ENCODE measurements at regions not wholly inside any gene's neighbourhood (a gene's known extent, or its start where the extent isn't known, plus 50 kb on each side); places are given as distances from the start of the nearest gene placed in this dataset.

- no peak for DNase-seq (ENCODE audit: low read depth)
Measured at GRCh38 chr12:53836119-53836655, 84.4 kb upstream of the CISTR start.

- DNase-seq (ENCODE audit: low read depth): no peak
Measured at GRCh38 chr12:53838978-53839377, 87.2 kb upstream of the CISTR start.

GRCh38 chr12:53840316-53840715 lies 88.5 kb upstream of the CISTR start:
- no peak for DNase-seq (ENCODE audit: low read depth)

- DNase-seq (ENCODE audit: low read depth): no peak
Measured at GRCh38 chr12:53842686-53843085, 90.9 kb upstream of the CISTR start.

GRCh38 chr12:53843545-53843944 lies 91.8 kb upstream of the CISTR start:
- DNase-seq (ENCODE audit: low read depth): no peak

- DNase-seq (ENCODE audit: low read depth): peak; percentile 83
Measured at GRCh38 chr12:53844994-53845844, 93.4 kb upstream of the HOXC13 start.

- no peak for DNase-seq (ENCODE audit: low read depth)
Measured at GRCh38 chr12:53845932-53846331, 92.7 kb upstream of the HOXC13 start.

- DNase-seq (ENCODE audit: low read depth): no peak
Measured at GRCh38 chr12:53849113-53849512, 89.5 kb upstream of the HOXC13 start.

- no peak for DNase-seq (ENCODE audit: low read depth)
Measured at GRCh38 chr12:53849656-53850055, 89.0 kb upstream of the HOXC13 start.

- no peak for DNase-seq (ENCODE audit: low read depth)
Measured at GRCh38 chr12:53852061-53852460, 86.6 kb upstream of the HOXC13 start.

GRCh38 chr12:53852992-53853391 lies 85.6 kb upstream of the HOXC13 start:
- no peak for DNase-seq (ENCODE audit: low read depth)

- DNase-seq (ENCODE audit: low read depth): no peak
Measured at GRCh38 chr12:53854701-53855316, 83.8 kb upstream of the HOXC13 start.

GRCh38 chr12:53856132-53856531 lies 82.5 kb upstream of the HOXC13 start:
- no peak for DNase-seq (ENCODE audit: low read depth)

- DNase-seq (ENCODE audit: low read depth): no peak
Measured at GRCh38 chr12:53857666-53858065, 81.0 kb upstream of the HOXC13 start.

GRCh38 chr12:53860426-53861345 lies 77.9 kb upstream of the HOXC13 start:
- no peak for DNase-seq (ENCODE audit: low read depth)

GRCh38 chr12:53862206-53862605 lies 76.4 kb upstream of the HOXC13 start:
- no peak for DNase-seq (ENCODE audit: low read depth)

- no peak for DNase-seq (ENCODE audit: low read depth)
Measured at GRCh38 chr12:53862831-53863230, 75.8 kb upstream of the HOXC13 start.

GRCh38 chr12:53866727-53867126 lies 71.9 kb upstream of the HOXC13 start:
- no peak for DNase-seq (ENCODE audit: low read depth)

GRCh38 chr12:53867216-53868012 lies 71.2 kb upstream of the HOXC13 start:
- peak; percentile 82 for DNase-seq (ENCODE audit: low read depth)

- no peak for DNase-seq (ENCODE audit: low read depth)
Measured at GRCh38 chr12:53868511-53868986, 70.1 kb upstream of the HOXC13 start.

- DNase-seq (ENCODE audit: low read depth): peak; percentile 53
Measured at GRCh38 chr12:53869500-53869899, 69.1 kb upstream of the HOXC13 start.
